Karpas-422 (cell line): ENCODE measurements at regions not wholly inside any gene's neighbourhood (a gene's known extent, or its start where the extent isn't known, plus 50 kb on each side); places are given as distances from the start of the nearest gene placed in this dataset.

Experiments used
- DNase-seq: peaks from one replicate; pipeline ENCODE4 v3.0.0-alpha.2; 2015
- H2AFZ ChIP-seq: fragments of 200-600 bp; sonication (generic); 2 replicates; pipeline ENCODE4 v1.6.1; 2014; ENCODE audit warnings: antibody characterized with exemption, low read length, mixed read lengths
- H3K27ac ChIP-seq: fragments of 200-600 bp; sonication (generic); 2 replicates; pipeline ENCODE4 v1.5.1; 2014; ENCODE audit warnings: mild to moderate bottlenecking, low read length, moderate library complexity
- H3K27me3 ChIP-seq: fragments of 200-600 bp; sonication (generic); 2 replicates; pipeline ENCODE4 v1.6.1; 2014; ENCODE audit warnings: low read length, mixed read lengths
- H3K36me3 ChIP-seq: fragments of 200-600 bp; sonication (generic); 2 replicates; pipeline ENCODE4 v1.6.1; 2014; ENCODE audit warnings: low read length, mixed read lengths; ENCODE audit not compliant: insufficient read depth
- H3K4me1 ChIP-seq: fragments of 200-600 bp; sonication (generic); 2 replicates; pipeline ENCODE4 v1.6.1; 2014; ENCODE audit warnings: mild to moderate bottlenecking, low read length, mixed read lengths
- H3K4me2 ChIP-seq: fragments of 200-600 bp; sonication (generic); 2 replicates; pipeline ENCODE4 v1.6.1; 2014; ENCODE audit warnings: low read length, low read depth, mild to moderate bottlenecking; ENCODE audit not compliant: poor library complexity, severe bottlenecking
- H3K4me3 ChIP-seq: fragments of 200-600 bp; sonication (generic); 2 replicates; pipeline ENCODE4 v1.5.1; 2014; ENCODE audit warnings: mild to moderate bottlenecking, antibody characterized with exemption, low read length, mixed read lengths
- H3K79me2 ChIP-seq: fragments of 200-600 bp; sonication (generic); 2 replicates; pipeline ENCODE4 v1.6.1; 2014; ENCODE audit warnings: mild to moderate bottlenecking, low read length, mixed read lengths
- H3K9ac ChIP-seq: fragments of 200-600 bp; sonication (generic); 2 replicates; pipeline ENCODE4 v1.6.0; 2014; ENCODE audit warnings: low read length
- H3K9me2 ChIP-seq: fragments of 200-600 bp; sonication (generic), shearing (Covaris generic); replicated peaks from 2 replicates; pipeline ENCODE4 v1.6.0; 2014; ENCODE audit warnings: mild to moderate bottlenecking, low read length, moderate library complexity; ENCODE audit not compliant: insufficient read depth
- H3K9me3 ChIP-seq: fragments of 300-700, 200-600 bp; sonication (generic); 2 replicates; pipeline ENCODE4 v1.6.1; 2014; ENCODE audit warnings: low read length, mixed read lengths
- H4K20me1 ChIP-seq: fragments of 200-600 bp; sonication (generic); 2 replicates; pipeline ENCODE4 v1.6.1; 2014; ENCODE audit warnings: mild to moderate bottlenecking, antibody characterized with exemption, low read length, low read depth; ENCODE audit not compliant: insufficient read depth

- no peak for DNase-seq
- no peaks in the 10 kb centered on the region for H3K9me3 ChIP-seq
- no peaks in the 10 kb centered on the region for H3K4me1 ChIP-seq
- no peaks in the 10 kb centered on the region for H3K27me3 ChIP-seq
- no peak overlapping the region for H3K4me2 ChIP-seq
- H3K79me2 ChIP-seq = no peaks in the 10 kb centered on the region
- no peak overlapping the region for H3K27ac ChIP-seq
- H3K36me3 ChIP-seq = no peaks in the 10 kb centered on the region
- no peak overlapping the region for H3K4me3 ChIP-seq
- no peaks in the 10 kb centered on the region for H3K9me2 ChIP-seq
- no peaks in the 10 kb centered on the region for H4K20me1 ChIP-seq
- H3K9ac ChIP-seq = no peak overlapping the region
- no peak overlapping the region for H2AFZ ChIP-seq
Observed at GRCh38 chr14:66197276-66197675, 288.9 kb upstream of the CCDC196 start.

GRCh38 chr14:66206554-66206953 is 279.6 kb upstream of the CCDC196 start:
- Histone ChIP-seq H3K9me3 (peaks cover 10% of the 10 kb centered on the region; the same call in 1 of the 2 replicates), H3K4me3 (no peak overlapping the region)

GRCh38 chr14:66216763-66217162 is 269.4 kb upstream of the CCDC196 start:
- no peak overlapping the region for H3K4me2 ChIP-seq
- H3K4me1 ChIP-seq = no peaks in the 10 kb centered on the region
- peaks cover 16% of the 10 kb centered on the region for H3K9me3 ChIP-seq
- H2AFZ ChIP-seq = no peak overlapping the region
- no peak overlapping the region for H3K27ac ChIP-seq
- no peak overlapping the region for H3K4me3 ChIP-seq
- H3K27me3 ChIP-seq = 0 out of 2 replicates have a peak, but pooled peaks cover 2% of the 10 kb centered on the region
- no peaks in the 10 kb centered on the region for H3K79me2 ChIP-seq
- H3K9ac ChIP-seq = no peak overlapping the region
- DNase-seq = no peak
- H3K36me3 ChIP-seq = no peaks in the 10 kb centered on the region
- H3K9me2 ChIP-seq = no peaks in the 10 kb centered on the region
- H4K20me1 ChIP-seq = no peaks in the 10 kb centered on the region

More at GRCh38 chr14:66206554-66206953, 279.6 kb upstream of the CCDC196 start:
- Histone ChIP-seq H3K9ac (no peak overlapping the region), H3K36me3 (no peaks in the 10 kb centered on the region), H3K79me2 (no peaks in the 10 kb centered on the region), H3K9me2 (no peaks in the 10 kb centered on the region), H3K27ac (no peak overlapping the region), H3K4me1 (no peaks in the 10 kb centered on the region), H3K4me2 (no peak overlapping the region), H2AFZ (no peak overlapping the region), H3K27me3 (no peaks in the 10 kb centered on the region), H4K20me1 (no peaks in the 10 kb centered on the region)
- DNase-seq = no peak

GRCh38 chr14:66219886-66220285 is 266.3 kb upstream of the CCDC196 start:
- H3K36me3 ChIP-seq = no peaks in the 10 kb centered on the region
- H3K4me1 ChIP-seq = no peaks in the 10 kb centered on the region
- H3K9me2 ChIP-seq = no peaks in the 10 kb centered on the region
- no peak overlapping the region for H3K27ac ChIP-seq
- peaks cover 16% of the 10 kb centered on the region for H3K9me3 ChIP-seq
- DNase-seq = no peak
- H2AFZ ChIP-seq = no peak overlapping the region
- 0 out of 2 replicates have a peak, but pooled peaks cover 2% of the 10 kb centered on the region for H3K27me3 ChIP-seq
- no peak overlapping the region for H3K4me2 ChIP-seq
- H4K20me1 ChIP-seq = no peaks in the 10 kb centered on the region
- no peak overlapping the region for H3K4me3 ChIP-seq
- no peaks in the 10 kb centered on the region for H3K79me2 ChIP-seq
- H3K9ac ChIP-seq = no peak overlapping the region

GRCh38 chr14:66224492-66225178 is 261.5 kb upstream of the CCDC196 start:
- H3K4me1 ChIP-seq = no peaks in the 10 kb centered on the region
- no peaks in the 10 kb centered on the region for H4K20me1 ChIP-seq
- no peaks in the 10 kb centered on the region for H3K79me2 ChIP-seq
- no peak overlapping the region for H3K4me2 ChIP-seq
- no peak overlapping the region for H3K27ac ChIP-seq
- no peak overlapping the region for H3K9ac ChIP-seq
- no peak overlapping the region for H2AFZ ChIP-seq
- H3K9me3 ChIP-seq = no peaks in the 10 kb centered on the region
- H3K4me3 ChIP-seq = no peak overlapping the region
- DNase-seq = no peak
- H3K9me2 ChIP-seq = no peaks in the 10 kb centered on the region
- peaks cover 10% of the 10 kb centered on the region; the same call in 1 of the 2 replicates for H3K27me3 ChIP-seq
- H3K36me3 ChIP-seq = no peaks in the 10 kb centered on the region

- Histone ChIP-seq H3K36me3 (no peaks in the 10 kb centered on the region), H3K4me3 (no peak overlapping the region), H3K4me2 (no peak overlapping the region)
Observed at GRCh38 chr14:66225337-66225736, 260.8 kb upstream of the CCDC196 start.

GRCh38 chr14:66228267-66228970 is 257.8 kb upstream of the CCDC196 start:
- Histone ChIP-seq H3K27ac (no peak overlapping the region), H3K4me2 (no peak overlapping the region), H2AFZ (no peak overlapping the region), H3K36me3 (no peaks in the 10 kb centered on the region), H3K4me1 (no peaks in the 10 kb centered on the region), H3K9ac (no peak overlapping the region), H3K9me3 (no peaks in the 10 kb centered on the region), H3K4me3 (no peak overlapping the region), H3K9me2 (no peaks in the 10 kb centered on the region), H3K27me3 (peaks cover 10% of the 10 kb centered on the region; the same call in 1 of the 2 replicates), H3K79me2 (no peaks in the 10 kb centered on the region), H4K20me1 (no peaks in the 10 kb centered on the region)
- DNase-seq = no peak

More at GRCh38 chr14:66225337-66225736, 260.8 kb upstream of the CCDC196 start:
- H3K27ac ChIP-seq = no peak overlapping the region
- H3K9me2 ChIP-seq = no peaks in the 10 kb centered on the region
- no peak overlapping the region for H2AFZ ChIP-seq
- H3K27me3 ChIP-seq = peaks cover 10% of the 10 kb centered on the region; the same call in 1 of the 2 replicates
- H3K4me1 ChIP-seq = no peaks in the 10 kb centered on the region
- DNase-seq = no peak
- H3K9me3 ChIP-seq = no peaks in the 10 kb centered on the region
- H3K9ac ChIP-seq = no peak overlapping the region
- H3K79me2 ChIP-seq = no peaks in the 10 kb centered on the region
- H4K20me1 ChIP-seq = no peaks in the 10 kb centered on the region

- no peak for DNase-seq
- H3K9ac ChIP-seq = no peak overlapping the region
- H3K4me2 ChIP-seq = no peak overlapping the region
- no peaks in the 10 kb centered on the region for H3K4me1 ChIP-seq
- no peak overlapping the region for H3K27ac ChIP-seq
- no peak overlapping the region for H2AFZ ChIP-seq
- no peaks in the 10 kb centered on the region for H3K9me2 ChIP-seq
- no peaks in the 10 kb centered on the region for H4K20me1 ChIP-seq
- no peaks in the 10 kb centered on the region for H3K79me2 ChIP-seq
- H3K9me3 ChIP-seq = no peaks in the 10 kb centered on the region
- no peaks in the 10 kb centered on the region for H3K36me3 ChIP-seq
- no peak overlapping the region for H3K4me3 ChIP-seq
- H3K27me3 ChIP-seq = peaks cover 8% of the 10 kb centered on the region; the same call in 1 of the 2 replicates
Observed at GRCh38 chr14:66231820-66232219, 254.4 kb upstream of the CCDC196 start.
